Stimulated activated CD8-positive, alpha-beta memory T cell treated with anti-CD3 and anti-CD28 coated beads, Interleukin-15, amount 100 ng/mL, for 1 hour (primary cell): ENCODE measurements at regions not wholly inside any gene's neighbourhood (a gene's known extent, or its start where the extent isn't known, plus 50 kb on each side); places are given as distances from the start of the nearest gene placed in this dataset.

Experiments used
- DNase-seq: peaks from one replicate; pipeline ENCODE4 v3.0.0-alpha.2; 2020; ENCODE audit warnings: low read depth

DNA sequence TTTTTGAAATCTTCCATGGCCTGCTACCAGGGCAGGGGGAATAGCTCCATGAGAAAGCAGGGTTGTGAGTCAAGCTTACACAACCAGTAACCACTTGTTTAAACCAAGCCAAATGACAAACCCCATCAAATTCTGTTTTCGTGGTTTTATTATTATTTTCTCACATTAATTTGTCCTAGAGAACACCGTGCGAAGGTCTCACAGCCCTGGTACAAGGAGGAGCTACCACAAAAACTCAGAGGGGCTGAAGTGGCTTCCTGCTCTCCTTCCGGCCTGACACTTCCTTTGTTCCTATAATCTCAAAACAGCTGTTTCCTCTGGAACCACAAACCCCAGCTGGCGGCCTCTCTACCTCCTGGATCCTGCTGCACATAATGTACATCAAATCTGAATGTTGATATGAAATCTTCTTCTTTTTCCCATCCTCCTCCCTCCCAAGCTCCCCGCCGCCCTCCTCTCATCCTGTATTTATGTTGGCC, 375.9 kb downstream of the MCTP2 start:
- DNase-seq, result no peak

DNA sequence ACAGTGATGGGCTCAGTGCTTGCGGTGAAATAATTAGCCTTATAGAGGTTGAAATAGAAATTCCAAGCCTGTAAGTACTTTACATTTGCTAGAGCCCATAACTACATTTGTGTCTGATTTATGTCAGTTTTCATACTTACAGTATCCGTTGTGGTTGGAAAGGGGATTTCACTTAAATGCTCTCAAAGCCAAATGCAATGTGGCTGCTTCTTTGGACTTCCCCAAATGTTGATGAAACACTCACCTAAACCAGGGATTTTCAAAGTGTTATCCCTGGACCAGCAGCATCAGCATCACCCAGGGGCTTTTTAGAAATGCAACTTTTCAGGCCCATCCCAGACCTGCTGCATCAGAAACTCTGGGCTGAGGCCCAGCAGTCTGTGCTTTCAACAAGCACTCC, 378.7 kb downstream of the MCTP2 start:
- DNase-seq, result no peak

DNA sequence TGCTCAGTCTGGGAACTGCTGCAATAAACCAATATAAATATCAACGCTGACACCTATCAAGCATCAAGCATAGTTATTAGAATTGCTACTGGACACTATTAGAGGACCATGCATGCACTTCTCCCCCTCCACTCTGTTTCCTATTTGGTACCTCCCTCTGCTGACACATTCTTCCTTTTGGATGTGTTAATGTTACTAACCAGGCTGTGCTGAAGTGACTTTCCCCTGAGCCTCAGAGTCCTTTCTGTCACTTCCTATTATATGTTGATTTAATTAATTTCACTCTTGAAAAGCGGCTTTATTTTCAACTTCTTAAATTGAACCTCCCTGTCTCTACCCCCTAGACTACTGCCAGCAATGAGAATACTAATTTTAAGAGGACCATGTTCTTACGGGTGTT, 379.1 kb downstream of the MCTP2 start:
- DNase-seq, result no peak

DNA sequence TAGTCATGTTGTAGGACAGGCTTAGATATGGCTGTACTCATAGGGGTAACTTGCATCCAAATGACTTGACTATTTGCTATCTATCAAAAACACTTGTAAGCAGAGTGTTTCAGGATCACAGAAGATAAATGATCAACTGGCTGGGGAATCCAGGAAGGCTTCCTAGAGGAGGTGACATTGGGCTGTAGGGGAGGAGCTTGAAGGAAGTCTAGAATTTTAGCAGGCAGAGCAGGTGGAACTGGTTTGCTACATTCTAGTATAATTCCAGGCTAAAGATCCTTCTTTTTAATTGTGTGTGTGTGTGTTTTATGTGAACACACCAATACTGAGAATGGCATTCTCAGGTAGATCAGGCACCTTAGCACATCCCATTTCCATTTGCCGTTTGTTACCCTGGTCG, 380.3 kb downstream of the MCTP2 start:
- no peak for DNase-seq

DNA sequence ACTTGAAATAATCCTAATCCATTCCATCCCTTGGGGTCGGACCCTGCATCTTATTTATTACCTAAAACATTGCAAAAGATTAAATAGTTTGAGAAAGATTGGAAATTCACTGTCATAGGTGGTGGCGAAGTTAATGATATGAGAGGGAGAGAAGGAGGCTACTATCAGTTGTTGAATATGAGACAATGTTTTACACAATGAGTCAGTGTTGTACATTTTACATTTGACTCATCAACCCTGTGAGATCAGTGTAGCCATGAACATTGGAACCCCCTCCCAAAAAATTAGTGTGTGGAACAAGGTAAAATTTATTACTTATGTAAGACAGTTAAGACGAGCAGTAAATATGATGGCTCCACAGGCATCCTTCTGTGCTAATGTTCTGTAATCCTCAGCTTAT, 384.3 kb downstream of the MCTP2 start:
- no peak for DNase-seq

DNA sequence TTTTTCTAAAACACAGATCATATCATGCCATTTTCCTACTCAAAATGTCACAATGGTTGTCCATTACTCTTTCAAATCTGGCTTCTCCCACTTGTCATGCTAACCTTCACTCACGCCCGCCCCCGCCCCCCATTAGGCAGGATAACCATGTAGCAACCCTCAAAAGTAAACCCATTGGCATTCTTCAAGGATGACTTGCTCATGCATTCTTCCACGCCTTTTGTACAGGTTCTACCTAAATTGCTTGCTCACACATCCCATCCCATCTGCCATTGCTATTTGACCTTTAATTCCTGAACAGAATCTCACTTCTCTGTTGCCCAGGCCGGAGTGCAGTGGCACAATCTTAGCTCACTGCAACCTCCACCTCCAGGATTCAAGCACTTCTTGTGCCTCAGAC, 389.3 kb downstream of the MCTP2 start:
- no peak for DNase-seq

DNA sequence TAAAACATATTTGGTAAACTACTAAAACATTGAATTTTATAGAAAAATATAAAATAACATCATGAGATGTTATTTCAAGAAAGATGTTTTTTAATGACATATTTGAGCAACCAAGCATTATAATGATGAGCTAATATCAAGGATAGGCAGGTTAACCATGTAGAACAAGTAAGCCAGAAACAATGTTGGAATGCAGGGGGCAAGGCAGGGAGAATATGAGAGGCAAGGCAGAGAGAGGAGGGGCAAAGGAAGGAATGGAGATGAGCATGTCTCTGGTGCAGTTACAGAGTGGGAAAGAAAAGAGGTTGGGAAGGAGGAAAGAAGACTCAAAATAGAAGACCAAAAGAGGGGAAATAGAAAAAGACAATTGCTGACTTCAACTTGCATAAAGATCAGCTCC, 390.4 kb downstream of the MCTP2 start:
- no peak for DNase-seq

DNA sequence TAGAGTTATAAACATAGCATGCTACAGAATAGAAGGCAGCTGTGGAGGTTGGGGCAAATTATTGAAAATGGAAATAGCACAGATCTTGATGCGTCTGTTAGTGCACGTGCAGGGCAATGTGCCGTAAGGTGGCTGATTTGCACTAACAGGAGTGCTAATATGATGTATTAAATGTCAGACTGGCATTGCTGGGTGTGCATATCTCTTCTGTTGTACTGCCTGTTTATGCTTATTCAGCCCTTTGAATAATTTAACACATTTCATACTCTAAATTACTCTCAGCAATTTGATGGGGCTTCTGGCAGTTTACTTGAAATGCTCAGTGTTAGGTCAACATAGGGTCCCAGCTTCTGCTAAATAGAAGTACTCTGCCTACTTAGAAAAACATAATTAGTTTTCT, 395.6 kb downstream of the MCTP2 start:
- no peak for DNase-seq

DNA sequence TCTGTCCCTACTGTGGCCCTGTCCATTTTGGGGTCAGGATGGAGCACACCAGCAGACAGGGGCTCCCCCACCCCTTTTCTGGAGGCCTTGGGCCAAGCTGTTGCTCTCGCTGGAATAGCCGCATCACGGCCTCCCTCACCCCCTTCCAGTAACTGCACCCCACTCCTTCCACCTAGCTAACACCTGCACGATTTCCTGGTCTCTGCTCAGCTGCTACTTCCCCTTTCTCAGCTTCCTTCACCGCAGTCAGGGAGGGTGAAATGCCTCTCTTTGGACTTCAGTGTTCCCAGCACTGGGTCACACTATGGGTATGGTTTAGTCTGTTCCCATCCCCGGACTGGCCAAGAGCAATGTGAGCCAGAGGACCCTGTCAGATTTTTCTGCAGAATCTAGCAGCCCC, 400.2 kb downstream of the MCTP2 start:
- no peak for DNase-seq

DNA sequence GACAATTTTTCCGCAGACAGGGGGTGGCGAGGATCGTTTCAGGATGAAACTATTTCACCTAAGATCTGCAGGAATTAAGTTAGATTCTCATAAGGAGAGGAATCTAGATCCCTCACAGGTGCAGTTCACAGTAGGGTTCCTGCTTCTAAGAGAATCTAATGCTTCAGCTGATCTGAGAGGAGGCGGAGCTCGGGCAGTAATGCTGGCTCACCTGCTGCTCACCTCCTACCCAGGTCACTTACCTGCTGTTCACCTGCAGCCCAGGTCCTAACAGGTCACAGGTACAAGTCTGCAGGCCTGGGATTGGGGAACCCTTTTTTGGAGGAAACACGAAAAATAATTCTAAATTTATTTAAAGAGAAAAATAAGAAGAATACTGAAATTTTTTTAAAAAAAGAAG, 406.8 kb downstream of the MCTP2 start:
- no peak for DNase-seq

DNA sequence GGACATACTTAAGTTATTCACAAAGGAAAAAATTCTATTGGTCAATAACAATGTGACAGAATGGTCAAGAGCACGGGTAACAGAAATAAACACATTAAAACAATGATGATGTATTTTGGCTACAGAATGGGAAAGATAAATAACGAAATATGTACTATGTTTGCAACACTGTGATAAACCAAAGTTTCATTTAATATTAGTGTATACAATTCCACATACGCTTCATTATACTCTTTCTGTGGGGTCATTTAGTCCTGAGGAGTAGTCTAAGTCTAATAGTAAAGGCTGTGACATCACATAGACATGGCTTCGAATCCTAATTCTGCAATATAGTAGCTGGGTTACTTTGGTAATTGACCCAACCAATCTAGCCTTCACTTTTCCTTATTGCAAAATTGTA, 408.3 kb downstream of the MCTP2 start:
- DNase-seq, result no peak

DNA sequence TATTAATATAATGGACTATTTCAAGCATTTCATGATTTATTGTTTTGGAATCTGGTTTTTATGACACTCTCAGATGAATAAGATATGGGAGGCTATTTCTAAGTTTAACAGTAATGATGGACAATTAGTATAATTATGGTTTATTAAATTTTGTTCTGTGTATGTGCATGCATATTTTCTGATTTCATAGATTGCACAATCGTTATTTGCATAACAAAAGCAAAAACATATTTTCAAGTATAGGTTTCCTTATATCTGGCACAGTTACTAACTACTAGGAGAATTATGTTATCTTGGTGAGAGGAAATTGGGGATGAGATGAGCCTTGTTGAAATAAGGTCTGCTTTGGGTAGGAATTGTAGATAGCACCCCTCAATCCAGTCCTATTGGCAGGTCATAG, 413.1 kb downstream of the MCTP2 start:
- DNase-seq, result no peak

DNA sequence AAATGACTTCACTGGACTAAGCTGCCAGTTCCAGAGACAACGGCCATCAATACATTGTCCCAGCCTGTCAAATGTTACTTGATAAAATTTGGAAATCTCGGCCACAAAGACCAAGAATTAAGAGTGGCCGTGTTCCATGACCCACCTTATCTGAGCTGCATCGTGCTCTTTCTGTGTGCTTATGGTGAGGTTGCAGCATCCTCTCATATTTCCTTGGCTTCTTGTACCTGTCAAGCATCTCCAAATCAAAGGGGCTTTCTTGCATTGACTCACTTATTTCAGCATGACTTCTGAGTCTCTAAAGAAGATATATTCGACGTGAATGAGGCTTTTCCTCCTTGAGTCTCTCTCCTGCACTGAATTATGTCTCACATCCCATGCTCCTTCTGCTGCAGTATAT, 421.7 kb downstream of the MCTP2 start:
- DNase-seq, result no peak

DNA sequence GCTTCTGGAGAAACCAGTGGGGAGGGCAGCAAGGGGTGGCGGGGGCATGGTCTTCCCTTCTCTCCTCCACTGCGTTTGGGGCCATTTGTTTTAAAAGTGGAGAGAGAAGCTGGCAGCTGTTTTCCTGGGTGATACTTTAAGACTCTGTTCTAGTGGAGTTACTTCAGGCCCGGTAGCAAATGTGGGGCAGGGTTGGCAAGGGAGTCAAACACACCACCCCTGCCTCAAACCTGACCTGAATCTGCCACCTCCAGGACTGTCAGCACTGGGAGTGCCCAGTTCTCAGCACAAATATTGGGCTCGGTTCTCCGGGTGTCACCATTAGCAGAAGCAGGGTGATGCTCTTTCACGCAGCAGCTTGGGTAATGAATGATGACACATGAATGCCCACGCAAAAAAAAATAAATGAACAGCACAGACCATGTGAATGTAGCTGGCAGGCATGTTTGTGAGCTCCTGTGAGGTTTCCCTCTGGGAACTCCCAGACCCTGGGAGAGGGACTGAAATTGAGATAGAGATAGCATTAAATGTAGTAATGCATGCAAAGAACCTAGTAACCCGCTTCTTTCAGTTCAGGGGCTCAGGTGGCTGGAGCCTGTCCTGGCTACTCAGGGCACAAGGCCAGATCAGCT, 424.0 kb downstream of the MCTP2 start:
- no peak for DNase-seq

DNA sequence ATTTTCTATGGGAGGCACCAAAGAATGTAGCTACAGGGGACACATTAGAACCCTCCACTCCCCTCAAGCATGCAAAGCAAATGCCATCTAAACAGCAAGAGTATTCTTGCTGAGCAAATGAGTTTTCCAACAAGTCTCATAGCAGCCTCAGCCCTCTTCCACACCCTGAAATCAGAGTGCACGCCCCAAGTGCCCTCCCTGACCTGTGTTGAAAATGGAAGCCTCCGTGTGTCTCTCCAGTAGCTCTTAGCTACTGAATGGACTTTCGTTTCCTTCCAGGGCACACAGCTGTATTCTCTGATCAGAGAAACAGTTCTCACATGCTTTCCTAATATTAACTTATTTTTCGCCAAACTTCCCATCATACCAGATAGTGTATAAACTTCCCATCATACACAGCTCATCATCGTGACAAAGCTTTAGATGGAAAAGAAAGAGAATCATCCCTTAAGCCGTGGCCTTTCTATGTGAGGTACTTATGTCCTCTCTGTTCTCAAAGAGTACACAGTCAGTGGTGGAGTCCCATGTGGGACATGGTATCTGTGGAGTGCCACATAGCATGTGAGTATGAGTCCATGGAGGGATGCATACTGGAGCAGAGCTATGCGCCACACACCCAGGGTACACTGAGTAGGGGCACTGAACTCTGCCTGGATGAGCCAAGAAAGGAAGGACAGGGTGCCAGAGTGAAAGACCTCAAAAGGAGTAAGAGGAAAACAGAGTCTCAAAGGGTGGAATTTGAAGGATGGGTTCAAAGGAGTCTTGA, 434.5 kb downstream of the MCTP2 start:
- DNase-seq, result no peak

DNA sequence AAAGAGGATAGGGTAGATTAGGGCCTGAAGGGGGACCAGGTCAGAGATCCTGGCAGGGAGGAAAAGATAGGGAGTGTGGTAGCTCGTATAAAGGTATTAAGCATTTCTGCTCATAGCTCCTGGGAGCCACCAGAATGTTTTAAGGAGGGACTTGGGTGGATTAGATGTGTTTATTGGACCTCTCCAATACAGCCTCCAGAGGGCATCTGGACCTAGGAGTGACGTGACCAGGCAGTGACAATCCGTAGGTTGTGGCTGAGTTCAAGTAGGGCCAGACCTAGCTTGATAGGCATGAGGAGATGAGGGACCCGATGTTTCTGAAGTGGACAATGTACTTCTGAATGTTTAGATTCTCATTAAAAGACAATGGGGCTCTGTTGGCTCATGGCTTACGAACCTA, 435.2 kb downstream of the MCTP2 start:
- no peak for DNase-seq

DNA sequence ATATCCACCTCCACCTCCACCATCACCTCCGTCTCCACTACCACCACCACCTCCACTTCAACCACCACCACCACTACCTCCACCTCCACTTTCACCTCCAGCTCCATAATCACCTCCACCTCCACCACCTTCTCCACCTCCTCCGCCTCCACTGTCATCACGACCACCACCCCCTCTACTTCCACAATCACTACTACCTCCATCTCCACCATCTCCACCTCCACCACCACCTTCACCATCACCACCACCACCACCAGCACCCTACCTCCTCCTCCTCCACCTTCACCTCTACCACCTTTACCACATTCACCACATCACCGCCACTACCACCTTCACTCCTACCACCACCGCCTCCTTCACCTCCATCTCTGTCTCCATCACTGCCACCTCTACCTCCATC, 435.7 kb downstream of the MCTP2 start:
- DNase-seq, result no peak

DNA sequence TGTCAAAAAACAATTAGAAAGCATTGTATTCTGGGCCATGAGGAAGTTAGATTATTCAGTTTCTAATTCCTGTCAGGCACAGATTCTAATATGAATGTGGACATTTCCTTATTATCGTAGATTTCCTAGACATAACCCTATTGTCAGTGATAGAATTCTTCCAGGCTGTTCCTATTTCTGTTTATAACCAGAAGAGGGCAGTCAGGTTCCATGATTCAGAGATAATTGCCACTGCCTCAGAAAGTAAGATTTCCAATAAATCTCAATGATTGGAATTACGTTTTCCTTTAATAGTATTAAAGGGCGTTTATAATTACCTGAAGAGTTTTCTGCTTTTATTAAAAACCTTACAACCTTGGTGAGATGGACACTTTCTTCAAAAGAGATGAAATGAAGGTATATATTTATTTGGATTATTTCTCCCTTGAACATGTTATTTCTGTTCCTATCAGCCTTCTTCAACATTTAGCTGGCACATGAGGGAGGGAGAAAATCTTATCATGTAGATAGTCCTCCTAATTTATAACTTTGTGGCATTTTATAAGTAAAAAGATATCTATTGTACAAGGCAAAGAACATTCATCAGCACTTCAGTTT, 439.2 kb downstream of the MCTP2 start:
- DNase-seq, result no peak

DNA sequence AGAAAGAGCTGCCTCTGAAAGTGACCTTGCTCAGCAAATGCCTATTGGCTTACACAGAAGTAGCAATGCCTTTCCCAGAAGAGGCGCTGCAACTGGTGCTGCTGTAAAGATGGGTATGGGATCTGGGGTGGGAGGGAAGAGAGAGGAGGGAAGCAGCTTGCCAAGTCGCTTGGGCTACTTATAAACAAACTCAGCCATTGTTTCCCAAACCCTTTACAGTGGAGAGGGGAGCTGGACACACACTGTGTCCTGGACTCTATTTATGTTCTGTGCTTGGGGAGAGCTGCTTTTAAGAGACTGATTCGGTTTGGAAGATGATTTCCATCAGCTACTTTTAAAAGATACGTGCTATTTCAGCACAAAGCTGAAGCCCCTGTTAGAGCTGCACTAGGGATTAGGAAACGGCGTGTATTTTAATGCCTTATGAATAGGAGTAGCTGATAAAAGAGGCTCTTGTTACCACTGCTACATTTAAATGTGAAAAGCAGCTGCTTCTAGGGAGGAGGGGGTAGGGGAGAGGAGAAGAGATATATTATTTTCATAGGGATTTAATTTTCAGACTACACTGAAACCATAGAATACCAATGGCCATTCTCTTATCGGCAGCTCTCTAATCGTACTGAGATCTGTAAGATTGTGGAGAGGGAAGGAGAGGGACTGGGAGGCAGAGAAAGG, 440.6 kb downstream of the MCTP2 start:
- DNase-seq, result no peak

DNA sequence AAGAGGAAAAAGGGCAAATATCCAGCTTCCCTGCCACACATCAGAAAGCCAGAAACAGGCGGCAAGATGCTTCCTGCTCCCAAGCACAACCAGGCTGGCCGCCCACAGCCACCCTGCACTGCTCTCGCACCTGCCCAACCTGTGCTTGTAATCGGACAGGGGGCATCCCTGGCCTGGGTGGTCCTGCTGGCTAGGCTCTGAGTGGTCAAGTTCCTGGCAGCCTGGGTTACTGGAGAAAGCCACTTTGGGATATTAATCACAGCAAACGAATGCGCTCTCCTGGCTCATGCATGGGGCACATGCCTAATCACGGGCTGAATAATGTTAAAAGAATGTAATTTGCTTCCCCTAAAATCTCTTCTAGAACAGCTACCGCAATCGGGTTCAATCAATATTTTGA, 442.4 kb downstream of the MCTP2 start:
- no peak for DNase-seq

DNA sequence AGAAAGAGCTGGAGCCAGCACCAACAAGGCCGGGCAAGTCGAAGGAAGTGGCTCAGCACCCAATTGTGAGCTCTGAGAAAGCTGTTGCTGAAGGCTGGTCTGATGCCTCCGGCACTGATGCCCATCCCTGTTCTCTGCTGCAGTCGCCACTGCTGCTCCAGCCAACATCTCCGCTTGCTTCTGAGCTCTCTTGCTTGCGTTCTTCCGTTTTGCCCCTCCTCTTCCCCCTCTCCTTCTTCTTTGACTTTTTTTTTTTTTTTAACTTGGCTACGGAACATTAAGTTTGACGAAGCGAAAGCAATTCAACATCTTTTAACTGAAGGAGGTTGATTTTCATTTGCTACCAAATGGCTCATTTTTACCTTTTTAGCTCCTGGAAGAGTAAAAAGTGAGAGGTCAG, 442.9 kb downstream of the MCTP2 start:
- DNase-seq, result no peak

DNA sequence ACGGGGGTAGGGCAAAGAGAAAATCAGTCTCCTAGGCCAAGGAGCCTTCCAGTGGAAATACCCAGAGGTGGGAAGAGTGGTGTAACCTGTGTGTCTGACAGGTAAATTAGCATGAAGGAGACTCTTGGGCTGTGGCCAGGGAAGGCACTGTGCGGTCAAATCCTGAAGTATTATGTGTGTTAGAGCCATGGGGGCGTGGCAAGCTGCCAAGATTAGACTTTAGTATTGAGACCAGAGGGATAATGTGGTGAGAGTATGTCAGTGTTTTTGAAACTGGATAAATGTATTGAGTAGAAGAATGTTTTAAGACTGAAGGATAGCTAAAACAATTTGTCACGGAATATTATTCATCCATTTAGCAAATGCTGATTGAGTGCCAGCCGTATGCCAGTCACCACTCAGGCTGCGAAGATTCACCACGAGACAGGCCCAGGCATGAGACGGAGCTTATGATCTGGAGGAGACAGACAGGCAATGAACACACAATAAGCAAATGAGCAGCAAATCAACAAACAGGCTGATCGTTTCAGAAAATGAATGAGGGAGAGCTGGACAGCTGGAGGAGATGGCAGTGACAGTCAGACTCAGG, 445.9 kb downstream of the MCTP2 start:
- DNase-seq, result no peak

DNA sequence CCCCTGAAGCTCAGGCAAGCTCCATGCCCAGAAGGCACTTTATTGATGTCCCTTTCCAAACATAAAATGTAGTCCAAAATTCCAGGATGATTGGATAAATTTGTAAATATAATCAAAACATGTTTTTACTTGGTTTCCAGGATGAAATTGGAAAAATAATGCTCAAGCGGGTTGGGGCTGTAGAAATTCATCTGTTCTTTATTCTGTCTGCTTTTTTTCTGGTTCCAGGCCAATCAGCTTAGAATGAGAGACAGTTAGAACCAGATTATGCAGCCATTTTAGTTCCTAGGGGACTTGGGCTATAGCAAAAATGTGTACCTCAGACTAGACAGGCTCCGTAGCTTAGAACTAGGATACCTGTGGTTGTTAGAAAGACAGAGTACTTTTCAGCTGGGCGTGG, 450.8 kb downstream of the MCTP2 start:
- no peak for DNase-seq
